Uterus (tissue), 2 donors: ENCODE measurements at regions not wholly inside any gene's neighbourhood (a gene's known extent, or its start where the extent isn't known, plus 50 kb on each side); places are given as distances from the start of the nearest gene placed in this dataset.

Source experiments
- CTCF ChIP-seq, 4 experiments: fragments of 200-600 bp in 2 of 4; fragments of 450-650 bp in 2 of 4; sonication (generic) in 2 of 4; IDR thresholded peaks; one replicate each; pipeline ENCODE4 v1.5.1; 2016 to 2019; ENCODE audit warnings: antibody characterized with exemption in 4 of 4, mild to moderate bottlenecking in 2 of 4, moderate library complexity in 1 of 4
- POLR2A ChIP-seq, 2 donors: fragments of 450-650 bp; IDR thresholded peaks; one replicate each; pipeline ENCODE4 v1.6.1; 2016; ENCODE audit warnings: antibody characterized with exemption in 2 of 2, mild to moderate bottlenecking in 1 of 2, moderate library complexity in 1 of 2

GRCh38 chr12:59230334-59230733, 310.0 kb upstream of the LRIG3 start:
- TF ChIP-seq CTCF (IDR thresholded peaks at IDR 0.05) (no peak), POLR2A (IDR thresholded peaks at IDR 0.05) (no peak)
